ENCODE measurements at regions not wholly inside any gene's neighbourhood (a gene's known extent, or its start where the extent isn't known, plus 50 kb on each side); places are given as distances from the start of the nearest gene placed in this dataset.
A peak's percentile ranks its signal among the peaks of the same experiment; 100 is the strongest.

- intact Hi-C loops (cut with micrococcal nuclease) = loop anchor here (5.0 kb wide), 1 partner anchor 130 kb away; no protein-coding TSS in a partner anchor
- Histone ChIP-seq H3K27ac (ENCODE audit: low read depth, low read length) (no peak overlapping the region), H3K4me1 (ENCODE audit: control insufficient read depth in 1 of 2, insufficient read depth in 2 of 2, low read length in 2 of 2) (no peaks in the 10 kb centered on the region), H3K9ac (ENCODE audit: low read length) (no peak overlapping the region), H3K79me2 (ENCODE audit: insufficient read depth, low read length) (no peaks in the 10 kb centered on the region), H2AFZ (ENCODE audit: low read depth, low read length, poor library complexity, severe bottlenecking) (no peak overlapping the region), H3K9me3 (ENCODE audit: control insufficient read depth in 1 of 2, insufficient read depth in 1 of 2, low read depth in 1 of 2, low read length in 2 of 2) (no peaks in the 10 kb centered on the region), H3K9me2 (ENCODE audit: insufficient read depth) (no peaks in the 10 kb centered on the region), H3K27me3 (ENCODE audit: insufficient read depth, low read length) (peaks cover 15% of the 10 kb centered on the region; the same call in 1 of the 2 replicates), H3K36me3 (ENCODE audit: control insufficient read depth in 1 of 2, insufficient read depth in 2 of 2, low read length in 2 of 2) (no peaks in the 10 kb centered on the region), H4K20me1 (ENCODE audit: insufficient read depth) (no peaks in the 10 kb centered on the region), H3K4me3 (replicated peaks in 1 of 2; ENCODE audit: low read depth in 1 of 2, low read length in 2 of 2) (no peak overlapping the region), H3K4me2 (ENCODE audit: low read length) (no peak overlapping the region)
- POLR2A ChIA-PET = no interaction called here
- CTCF ChIA-PET = interaction anchor here (0.7 to 1.3 kb wide), 2 partner anchors 17 to 136 kb away, joined by 3 to 5 read pairs; no protein-coding TSS in a partner anchor
- no TSS peak for BruUV-seq (replicated peaks)
- 0 out of 2 replicates have a peak, but pooled peaks have one; percentile 18 for TF ChIP-seq CBX3 (IDR thresholded peaks at IDR 0.05; ENCODE audit: low read depth)
- peak; percentile 43 for TF ChIP-seq RAD21 (IDR thresholded peaks at IDR 0.05; ENCODE audit: low read depth)
- TF ChIP-seq, protein P1, sequence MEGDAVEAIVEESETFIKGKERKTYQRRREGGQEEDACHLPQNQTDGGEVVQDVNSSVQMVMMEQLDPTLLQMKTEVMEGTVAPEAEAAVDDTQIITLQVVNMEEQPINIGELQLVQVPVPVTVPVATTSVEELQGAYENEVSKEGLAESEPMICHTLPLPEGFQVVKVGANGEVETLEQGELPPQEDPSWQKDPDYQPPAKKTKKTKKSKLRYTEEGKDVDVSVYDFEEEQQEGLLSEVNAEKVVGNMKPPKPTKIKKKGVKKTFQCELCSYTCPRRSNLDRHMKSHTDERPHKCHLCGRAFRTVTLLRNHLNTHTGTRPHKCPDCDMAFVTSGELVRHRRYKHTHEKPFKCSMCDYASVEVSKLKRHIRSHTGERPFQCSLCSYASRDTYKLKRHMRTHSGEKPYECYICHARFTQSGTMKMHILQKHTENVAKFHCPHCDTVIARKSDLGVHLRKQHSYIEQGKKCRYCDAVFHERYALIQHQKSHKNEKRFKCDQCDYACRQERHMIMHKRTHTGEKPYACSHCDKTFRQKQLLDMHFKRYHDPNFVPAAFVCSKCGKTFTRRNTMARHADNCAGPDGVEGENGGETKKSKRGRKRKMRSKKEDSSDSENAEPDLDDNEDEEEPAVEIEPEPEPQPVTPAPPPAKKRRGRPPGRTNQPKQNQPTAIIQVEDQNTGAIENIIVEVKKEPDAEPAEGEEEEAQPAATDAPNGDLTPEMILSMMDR (IDR thresholded peaks at IDR 0.05 in 2 of 3, conservative IDR thresholded peaks at IDR 0.05 in 1 of 3; ENCODE audit: borderline replicate concordance in 1 of 3, insufficient read depth in 1 of 3, low read depth in 2 of 3, low read length in 2 of 3) = peak; percentile 60 to 89 (median 84)
- no peak for TF ChIP-seq EGR1 (IDR thresholded peaks at IDR 0.05; ENCODE audit: low read depth)
- TF ChIP-seq JUND (IDR thresholded peaks at IDR 0.05) = no peak
- TF ChIP-seq TCF7L2 (IDR thresholded peaks at IDR 0.05; ENCODE audit: borderline replicate concordance, extremely low read depth, insufficient read depth, insufficient read length) = peak; percentile 47
- ATAC-seq (peak; percentile 97), DNase-seq (ENCODE audit: low read depth, low spot score) (peak; percentile 21)
- RAD21 ChIA-PET (ENCODE audit: low non-redundant PET in 1 of 2, low total read pairs in 2 of 2, uncharacterized antibody in 2 of 2, unreplicated experiment in 2 of 2) = no interaction called here
Observed at GRCh38 chr15:98292442-98293240, 332.1 kb downstream of the ARRDC4 start.
